ENCODE measurements at regions not wholly inside any gene's neighbourhood (a gene's known extent, or its start where the extent isn't known, plus 50 kb on each side); places are given as distances from the start of the nearest gene placed in this dataset.

- no peaks in the 10 kb centered on the region for H3K9me3 ChIP-seq (ENCODE audit: control insufficient read depth, low read length)
- no peak overlapping the region for H3K9ac ChIP-seq (ENCODE audit: low read length)
Measured at GRCh38 chr9:78463750-78464149, 166.8 kb downstream of the PSAT1 start.

GRCh38 chr9:78468231-78468630 lies 171.3 kb downstream of the PSAT1 start:
- Histone ChIP-seq H3K4me3 (ENCODE audit: low read length) (no peak overlapping the region), H3K36me3 (ENCODE audit: control insufficient read depth, insufficient read depth, low read length, severe bottlenecking) (no peaks in the 10 kb centered on the region), H3K9ac (ENCODE audit: low read length) (no peak overlapping the region), H3K27me3 (replicated peaks; ENCODE audit: control insufficient read depth, insufficient read depth, low read length) (no peaks in the 10 kb centered on the region), H3K4me1 (ENCODE audit: control insufficient read depth, insufficient read depth, low read length) (no peaks in the 10 kb centered on the region), H3K9me3 (ENCODE audit: control insufficient read depth, low read length) (no peaks in the 10 kb centered on the region)
- no peak for DNase-seq (ENCODE audit: low read depth)

More at GRCh38 chr9:78463750-78464149, 166.8 kb downstream of the PSAT1 start:
- Histone ChIP-seq H3K4me3 (ENCODE audit: low read length) (no peak overlapping the region), H3K4me1 (ENCODE audit: control insufficient read depth, insufficient read depth, low read length) (no peaks in the 10 kb centered on the region), H3K27me3 (replicated peaks; ENCODE audit: control insufficient read depth, insufficient read depth, low read length) (no peaks in the 10 kb centered on the region), H3K36me3 (ENCODE audit: control insufficient read depth, insufficient read depth, low read length, severe bottlenecking) (no peaks in the 10 kb centered on the region)
- no peak for DNase-seq (ENCODE audit: low read depth)

GRCh38 chr9:78468974-78469576 lies 172.2 kb downstream of the PSAT1 start:
- H3K36me3 ChIP-seq (ENCODE audit: control insufficient read depth, insufficient read depth, low read length, severe bottlenecking), result no peaks in the 10 kb centered on the region
- H3K9me3 ChIP-seq (ENCODE audit: control insufficient read depth, low read length), result no peaks in the 10 kb centered on the region
- no peaks in the 10 kb centered on the region for H3K4me1 ChIP-seq (ENCODE audit: control insufficient read depth, insufficient read depth, low read length)
- no peaks in the 10 kb centered on the region for H3K27me3 ChIP-seq (replicated peaks; ENCODE audit: control insufficient read depth, insufficient read depth, low read length)
- no peak overlapping the region for H3K9ac ChIP-seq (ENCODE audit: low read length)
- no peak overlapping the region for H3K4me3 ChIP-seq (ENCODE audit: low read length)
- no peak for DNase-seq (ENCODE audit: low read depth)

- no peaks in the 10 kb centered on the region for H3K36me3 ChIP-seq (ENCODE audit: control insufficient read depth, insufficient read depth, low read length, severe bottlenecking)
- H3K4me3 ChIP-seq (ENCODE audit: low read length), result no peak overlapping the region
- no peak overlapping the region for H3K9ac ChIP-seq (ENCODE audit: low read length)
- DNase-seq (ENCODE audit: low read depth), result no peak
- no peaks in the 10 kb centered on the region for H3K27me3 ChIP-seq (replicated peaks; ENCODE audit: control insufficient read depth, insufficient read depth, low read length)
- no peaks in the 10 kb centered on the region for H3K9me3 ChIP-seq (ENCODE audit: control insufficient read depth, low read length)
- H3K4me1 ChIP-seq (ENCODE audit: control insufficient read depth, insufficient read depth, low read length), result no peaks in the 10 kb centered on the region
Measured at GRCh38 chr9:78470216-78470615, 173.3 kb downstream of the PSAT1 start.

- Histone ChIP-seq H3K9ac (ENCODE audit: low read length) (no peak overlapping the region), H3K4me3 (ENCODE audit: low read length) (no peak overlapping the region), H3K9me3 (ENCODE audit: control insufficient read depth, low read length) (no peaks in the 10 kb centered on the region), H3K4me1 (ENCODE audit: control insufficient read depth, insufficient read depth, low read length) (no peaks in the 10 kb centered on the region), H3K27me3 (replicated peaks; ENCODE audit: control insufficient read depth, insufficient read depth, low read length) (no peaks in the 10 kb centered on the region), H3K36me3 (ENCODE audit: control insufficient read depth, insufficient read depth, low read length, severe bottlenecking) (no peaks in the 10 kb centered on the region)
- no peak for DNase-seq (ENCODE audit: low read depth)
Measured at GRCh38 chr9:78470741-78471140, 173.8 kb downstream of the PSAT1 start.

GRCh38 chr9:78472111-78472510 lies 175.2 kb downstream of the PSAT1 start:
- no peaks in the 10 kb centered on the region for H3K9me3 ChIP-seq (ENCODE audit: control insufficient read depth, low read length)
- H3K4me1 ChIP-seq (ENCODE audit: control insufficient read depth, insufficient read depth, low read length), result no peaks in the 10 kb centered on the region
- H3K4me3 ChIP-seq (ENCODE audit: low read length), result no peak overlapping the region
- no peaks in the 10 kb centered on the region for H3K27me3 ChIP-seq (replicated peaks; ENCODE audit: control insufficient read depth, insufficient read depth, low read length)
- DNase-seq (ENCODE audit: low read depth), result no peak
- no peak overlapping the region for H3K9ac ChIP-seq (ENCODE audit: low read length)
- H3K36me3 ChIP-seq (ENCODE audit: control insufficient read depth, insufficient read depth, low read length, severe bottlenecking), result no peaks in the 10 kb centered on the region

- no peaks in the 10 kb centered on the region for H3K36me3 ChIP-seq (ENCODE audit: control insufficient read depth, insufficient read depth, low read length, severe bottlenecking)
- no peaks in the 10 kb centered on the region for H3K27me3 ChIP-seq (replicated peaks; ENCODE audit: control insufficient read depth, insufficient read depth, low read length)
- no peak overlapping the region for H3K9ac ChIP-seq (ENCODE audit: low read length)
- H3K9me3 ChIP-seq (ENCODE audit: control insufficient read depth, low read length), result peaks cover 13% of the 10 kb centered on the region
- H3K4me3 ChIP-seq (ENCODE audit: low read length), result no peak overlapping the region
- DNase-seq (ENCODE audit: low read depth), result no peak
- H3K4me1 ChIP-seq (ENCODE audit: control insufficient read depth, insufficient read depth, low read length), result no peaks in the 10 kb centered on the region
Measured at GRCh38 chr9:78479441-78479840, 182.5 kb downstream of the PSAT1 start.

- H3K4me1 ChIP-seq (ENCODE audit: control insufficient read depth, insufficient read depth, low read length), result no peaks in the 10 kb centered on the region
- H3K27me3 ChIP-seq (replicated peaks; ENCODE audit: control insufficient read depth, insufficient read depth, low read length), result no peaks in the 10 kb centered on the region
- H3K4me3 ChIP-seq (ENCODE audit: low read length), result no peak overlapping the region
- H3K9ac ChIP-seq (ENCODE audit: low read length), result no peak overlapping the region
- DNase-seq (ENCODE audit: low read depth), result peak; percentile 10
- no peaks in the 10 kb centered on the region for H3K36me3 ChIP-seq (ENCODE audit: control insufficient read depth, insufficient read depth, low read length, severe bottlenecking)
- H3K9me3 ChIP-seq (ENCODE audit: control insufficient read depth, low read length), result peaks cover 12% of the 10 kb centered on the region
Measured at GRCh38 chr9:78486661-78487060, 189.7 kb downstream of the PSAT1 start.

- no peak for DNase-seq (ENCODE audit: low read depth)
- H3K4me1 ChIP-seq (ENCODE audit: control insufficient read depth, insufficient read depth, low read length), result no peaks in the 10 kb centered on the region
- no peaks in the 10 kb centered on the region for H3K27me3 ChIP-seq (replicated peaks; ENCODE audit: control insufficient read depth, insufficient read depth, low read length)
- no peak overlapping the region for H3K4me3 ChIP-seq (ENCODE audit: low read length)
- H3K9ac ChIP-seq (ENCODE audit: low read length), result no peak overlapping the region
- H3K36me3 ChIP-seq (ENCODE audit: control insufficient read depth, insufficient read depth, low read length, severe bottlenecking), result no peaks in the 10 kb centered on the region
- H3K9me3 ChIP-seq (ENCODE audit: control insufficient read depth, low read length), result peaks cover 4% of the 10 kb centered on the region
Measured at GRCh38 chr9:78490231-78490630, 193.3 kb downstream of the PSAT1 start.

GRCh38 chr9:78491402-78491801 lies 194.5 kb downstream of the PSAT1 start:
- no peak for DNase-seq (ENCODE audit: low read depth)
- Histone ChIP-seq H3K36me3 (ENCODE audit: control insufficient read depth, insufficient read depth, low read length, severe bottlenecking) (no peaks in the 10 kb centered on the region), H3K9me3 (ENCODE audit: control insufficient read depth, low read length) (peaks cover 4% of the 10 kb centered on the region), H3K4me3 (ENCODE audit: low read length) (no peak overlapping the region), H3K27me3 (replicated peaks; ENCODE audit: control insufficient read depth, insufficient read depth, low read length) (no peaks in the 10 kb centered on the region), H3K9ac (ENCODE audit: low read length) (no peak overlapping the region), H3K4me1 (ENCODE audit: control insufficient read depth, insufficient read depth, low read length) (no peaks in the 10 kb centered on the region)

GRCh38 chr9:78493166-78493742 lies 196.3 kb downstream of the PSAT1 start:
- Histone ChIP-seq H3K27me3 (replicated peaks; ENCODE audit: control insufficient read depth, insufficient read depth, low read length) (no peaks in the 10 kb centered on the region), H3K9ac (ENCODE audit: low read length) (no peak overlapping the region), H3K36me3 (ENCODE audit: control insufficient read depth, insufficient read depth, low read length, severe bottlenecking) (no peaks in the 10 kb centered on the region), H3K9me3 (ENCODE audit: control insufficient read depth, low read length) (peaks cover 4% of the 10 kb centered on the region), H3K4me3 (ENCODE audit: low read length) (no peak overlapping the region), H3K4me1 (ENCODE audit: control insufficient read depth, insufficient read depth, low read length) (no peaks in the 10 kb centered on the region)
- no peak for DNase-seq (ENCODE audit: low read depth)

- H3K36me3 ChIP-seq (ENCODE audit: control insufficient read depth, insufficient read depth, low read length, severe bottlenecking), result no peaks in the 10 kb centered on the region
- H3K4me1 ChIP-seq (ENCODE audit: control insufficient read depth, insufficient read depth, low read length), result no peaks in the 10 kb centered on the region
- H3K27me3 ChIP-seq (replicated peaks; ENCODE audit: control insufficient read depth, insufficient read depth, low read length), result peaks cover 3% of the 10 kb centered on the region
- H3K4me3 ChIP-seq (ENCODE audit: low read length), result no peak overlapping the region
- no peak for DNase-seq (ENCODE audit: low read depth)
- no peaks in the 10 kb centered on the region for H3K9me3 ChIP-seq (ENCODE audit: control insufficient read depth, low read length)
- no peak overlapping the region for H3K9ac ChIP-seq (ENCODE audit: low read length)
Measured at GRCh38 chr9:78502566-78502965, 205.6 kb downstream of the PSAT1 start.

Measured in adipocyte (in vitro differentiated cells).